Neutrophil (primary cell): ENCODE measurements at regions not wholly inside any gene's neighbourhood (a gene's known extent, or its start where the extent isn't known, plus 50 kb on each side); places are given as distances from the start of the nearest gene placed in this dataset.
"Not testable (repeated sequence)": the region's sequence is repeated elsewhere in the genome, so short reads cannot be mapped to it uniquely, and the experiment has no call there.

Source experiments
- H3K27ac ChIP-seq: fragments of 200-600 bp; sonication (generic); 2 replicates; pipeline ENCODE4 v1.5.1; 2016; ENCODE audit warnings: mild to moderate bottlenecking, moderate library complexity
- H3K27me3 ChIP-seq: fragments of 200-600 bp; sonication (generic); 2 replicates; pipeline ENCODE4 v1.6.0; 2016; ENCODE audit warnings: mild to moderate bottlenecking
- H3K36me3 ChIP-seq: fragments of 200-600 bp; sonication (generic); 2 replicates; pipeline ENCODE4 v1.5.1; 2017
- H3K4me1 ChIP-seq, 2 experiments: fragments of 200-600 bp in 1 of 2; sonication (generic) in 1 of 2; 1 replicate in 1 of 2; 2 replicates in 1 of 2; pipeline versions ENCODE4 v1.5.1 to v1.6.1; 2013 to 2016; ENCODE audit warnings: low read depth in 1 of 2, low read length in 1 of 2, mild to moderate bottlenecking in 1 of 2, moderate library complexity in 1 of 2; ENCODE audit not compliant: control insufficient read depth in 1 of 2, insufficient read depth in 1 of 2
- H3K4me3 ChIP-seq, 2 experiments: fragments of 200-600 bp in 1 of 2; sonication (generic) in 1 of 2; 1 replicate in 1 of 2; 2 replicates in 1 of 2; pipeline ENCODE4 v1.5.1; 2013 to 2016; ENCODE audit warnings: low read depth in 1 of 2, low read length in 1 of 2, mild to moderate bottlenecking in 1 of 2, moderate library complexity in 1 of 2
- H3K9me3 ChIP-seq: fragments of 200-600 bp; sonication (generic); 2 replicates; pipeline ENCODE4 v1.5.1; 2016
- CTCF ChIP-seq: fragments of 200-600 bp; sonication (generic); IDR thresholded peaks from 2 replicates; pipeline ENCODE4 v1.5.1; 2016; ENCODE audit warnings: antibody characterized with exemption

DNA sequence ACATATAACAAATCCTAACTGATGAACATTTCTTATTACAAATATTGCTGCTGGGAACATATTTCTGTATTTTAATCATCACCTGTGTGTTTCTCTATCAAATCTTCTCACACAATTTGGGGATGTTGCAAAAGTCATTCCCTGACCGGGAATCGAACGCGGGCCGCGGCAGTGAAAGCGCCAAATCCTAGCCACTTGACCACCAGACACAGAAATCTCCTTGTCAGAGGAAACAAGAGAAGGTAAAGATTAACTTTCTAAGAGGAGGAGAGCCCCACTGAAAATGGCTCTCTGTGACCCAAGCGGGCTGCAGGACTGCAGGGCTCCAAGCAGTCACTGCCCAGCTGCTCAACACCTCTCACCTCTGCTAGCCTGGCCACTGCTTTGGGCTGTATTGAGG is 304.9 kb downstream of the FAM72C start:
- Histone ChIP-seq H3K27me3 (peaks cover 94% of the 10 kb centered on the region), H3K9me3 (no peaks in the 10 kb centered on the region), H3K4me1 (no peaks in the 10 kb centered on the region), H3K36me3 (no peaks in the 10 kb centered on the region), H3K4me3 (no peak overlapping the region), H3K27ac (no peak overlapping the region)
- TF ChIP-seq CTCF: no peak

GRCh38 chr1:143665606-143666005 is 306.2 kb downstream of the FAM72C start:
- Histone ChIP-seq H3K9me3 (no peaks in the 10 kb centered on the region), H3K27ac (no peak overlapping the region), H3K36me3 (no peaks in the 10 kb centered on the region), H3K27me3 (peaks cover 94% of the 10 kb centered on the region), H3K4me3 (no peak overlapping the region), H3K4me1 (no peaks in the 10 kb centered on the region)
- no peak for TF ChIP-seq CTCF

DNA sequence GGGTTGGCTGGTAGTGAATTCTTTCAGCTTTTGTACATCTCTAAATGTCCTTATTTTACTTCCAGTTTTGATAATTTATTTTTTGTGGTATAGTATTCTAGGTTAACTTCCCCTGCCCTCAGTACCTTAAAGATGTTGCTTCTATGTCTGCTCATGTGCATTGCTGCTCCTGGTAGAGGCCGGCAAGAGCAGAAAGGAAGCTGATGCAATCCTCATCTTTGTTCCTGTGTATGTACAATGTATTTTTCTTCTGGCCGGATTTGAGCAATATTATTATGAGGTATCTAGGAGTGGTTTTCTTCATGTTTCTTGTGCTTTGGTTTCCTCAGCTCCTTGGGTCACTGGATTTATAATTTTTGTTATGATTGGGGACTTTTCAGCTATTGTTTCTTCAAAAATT is 308.7 kb downstream of the FAM72C start:
- H3K27me3 ChIP-seq: peaks cover 100% of the 10 kb centered on the region
- not testable (repeated sequence) for H3K9me3 ChIP-seq, H3K4me3 ChIP-seq, H3K36me3 ChIP-seq, H3K27ac ChIP-seq, H3K4me1 ChIP-seq

- no peak overlapping the region for H3K27ac ChIP-seq
- peaks cover 100% of the 10 kb centered on the region for H3K27me3 ChIP-seq
- no peaks in the 10 kb centered on the region for H3K4me1 ChIP-seq
- no peaks in the 10 kb centered on the region for H3K36me3 ChIP-seq
- no peak for TF ChIP-seq CTCF
- H3K4me3 ChIP-seq: no peak overlapping the region
- H3K9me3 ChIP-seq: no peaks in the 10 kb centered on the region
These were observed 310.2 kb downstream of the FAM72C start for GRCh38 chr1:143661418-143662101.

- H3K9me3 ChIP-seq: no peaks in the 10 kb centered on the region
- TF ChIP-seq CTCF: no peak
- H3K36me3 ChIP-seq: no peaks in the 10 kb centered on the region
- H3K27ac ChIP-seq: no peak overlapping the region
- peaks cover 100% of the 10 kb centered on the region for H3K27me3 ChIP-seq
- H3K4me3 ChIP-seq: no peak overlapping the region
- no peaks in the 10 kb centered on the region for H3K4me1 ChIP-seq
These were observed 311.3 kb downstream of the FAM72C start for GRCh38 chr1:143660354-143660941.

- H3K9me3 ChIP-seq: no peaks in the 10 kb centered on the region
- no peaks in the 10 kb centered on the region for H3K36me3 ChIP-seq
- no peak overlapping the region for H3K27ac ChIP-seq
- peaks cover 100% of the 10 kb centered on the region for H3K27me3 ChIP-seq
- no peaks in the 10 kb centered on the region for H3K4me1 ChIP-seq
- H3K4me3 ChIP-seq: no peak overlapping the region
- no peak for TF ChIP-seq CTCF
These were observed 318.4 kb downstream of the FAM72C start for GRCh38 chr1:143653429-143653802.
